Hepatocyte (in vitro differentiated cells): ENCODE measurements at regions not wholly inside any gene's neighbourhood (a gene's known extent, or its start where the extent isn't known, plus 50 kb on each side); places are given as distances from the start of the nearest gene placed in this dataset.

Experiments
- EZH2phosphoT487 ChIP-seq: fragments of 200-600 bp; sonication (generic); IDR thresholded peaks from one replicate; pipeline ENCODE4 v1.6.1; 2018; ENCODE audit warnings: antibody characterized with exemption, mild to moderate bottlenecking, low read depth, moderate library complexity; ENCODE audit not compliant: unreplicated experiment, severe bottlenecking
- TF ChIP-seq, protein P1 (sequence below): fragments of 200-600 bp; sonication (generic); IDR thresholded peaks from 2 replicates; pipeline ENCODE4 v1.5.1; 2016; ENCODE audit warnings: antibody characterized with exemption, mild to moderate bottlenecking; ENCODE audit not compliant: poor library complexity

DNA sequence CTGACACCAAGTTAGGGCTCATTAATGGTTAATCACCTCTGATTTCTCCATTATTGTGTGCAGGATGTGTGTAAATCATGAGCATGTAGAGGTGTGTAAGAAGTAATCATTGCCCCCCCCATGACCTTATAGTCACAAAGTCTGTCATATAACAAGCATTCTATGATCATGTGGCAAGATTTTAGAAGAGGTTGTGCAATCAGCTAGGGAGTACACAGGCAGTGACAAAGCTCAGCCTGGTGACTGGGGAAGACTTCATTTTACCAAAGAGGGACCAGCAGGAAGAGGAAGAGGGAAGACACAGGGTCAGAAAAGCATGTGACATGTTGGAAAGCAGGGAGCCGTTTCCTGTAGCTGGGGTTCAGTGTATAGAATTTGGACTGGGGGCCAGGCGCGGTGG, 176.5 kb upstream of the LARGE1 start:
- TF ChIP-seq, protein P1, sequence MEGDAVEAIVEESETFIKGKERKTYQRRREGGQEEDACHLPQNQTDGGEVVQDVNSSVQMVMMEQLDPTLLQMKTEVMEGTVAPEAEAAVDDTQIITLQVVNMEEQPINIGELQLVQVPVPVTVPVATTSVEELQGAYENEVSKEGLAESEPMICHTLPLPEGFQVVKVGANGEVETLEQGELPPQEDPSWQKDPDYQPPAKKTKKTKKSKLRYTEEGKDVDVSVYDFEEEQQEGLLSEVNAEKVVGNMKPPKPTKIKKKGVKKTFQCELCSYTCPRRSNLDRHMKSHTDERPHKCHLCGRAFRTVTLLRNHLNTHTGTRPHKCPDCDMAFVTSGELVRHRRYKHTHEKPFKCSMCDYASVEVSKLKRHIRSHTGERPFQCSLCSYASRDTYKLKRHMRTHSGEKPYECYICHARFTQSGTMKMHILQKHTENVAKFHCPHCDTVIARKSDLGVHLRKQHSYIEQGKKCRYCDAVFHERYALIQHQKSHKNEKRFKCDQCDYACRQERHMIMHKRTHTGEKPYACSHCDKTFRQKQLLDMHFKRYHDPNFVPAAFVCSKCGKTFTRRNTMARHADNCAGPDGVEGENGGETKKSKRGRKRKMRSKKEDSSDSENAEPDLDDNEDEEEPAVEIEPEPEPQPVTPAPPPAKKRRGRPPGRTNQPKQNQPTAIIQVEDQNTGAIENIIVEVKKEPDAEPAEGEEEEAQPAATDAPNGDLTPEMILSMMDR = no peak
- TF ChIP-seq EZH2phosphoT487 = no peak
